ENCODE measurements at regions not wholly inside any gene's neighbourhood (a gene's known extent, or its start where the extent isn't known, plus 50 kb on each side); places are given as distances from the start of the nearest gene placed in this dataset.

GRCh38 chrX:45683914-45684313, 483.2 kb upstream of the DIPK2B start:
- H3K27me3 ChIP-seq (ENCODE audit: control insufficient read depth, insufficient read depth, low read length): no peaks in the 10 kb centered on the region
- H3K9me3 ChIP-seq (ENCODE audit: control insufficient read depth, insufficient read depth, low read length): no peaks in the 10 kb centered on the region
- WGBS (ENCODE audit: insufficient coverage, insufficient read length): no CpG with 5 or more reads among the region's 1 CpG
- H3K36me3 ChIP-seq (ENCODE audit: control insufficient read depth, insufficient read depth, low read length): no peaks in the 10 kb centered on the region
- H3K27ac ChIP-seq (ENCODE audit: low read length): no peak overlapping the region
- no peaks in the 10 kb centered on the region for H3K4me1 ChIP-seq (ENCODE audit: control insufficient read depth, insufficient read depth, low read length)
- no peak for DNase-seq (ENCODE audit: low read depth, low spot score)
- no peak overlapping the region for H3K4me3 ChIP-seq (ENCODE audit: low read length)

- Histone ChIP-seq H3K4me3 (ENCODE audit: low read length) (no peak overlapping the region), H3K4me1 (ENCODE audit: control insufficient read depth, insufficient read depth, low read length) (no peaks in the 10 kb centered on the region), H3K36me3 (ENCODE audit: control insufficient read depth, insufficient read depth, low read length) (no peaks in the 10 kb centered on the region), H3K27ac (ENCODE audit: low read length) (no peak overlapping the region), H3K9me3 (ENCODE audit: control insufficient read depth, insufficient read depth, low read length) (no peaks in the 10 kb centered on the region), H3K27me3 (ENCODE audit: control insufficient read depth, insufficient read depth, low read length) (no peaks in the 10 kb centered on the region)
- DNase-seq (ENCODE audit: low read depth, low spot score): no peak
- WGBS (ENCODE audit: insufficient coverage, insufficient read length): no CpG with 5 or more reads among the region's 1 CpG
Observed at GRCh38 chrX:45681891-45682290, 481.2 kb upstream of the DIPK2B start.

- no CpG with 5 or more reads among the region's 5 CpGs for WGBS (ENCODE audit: insufficient coverage, insufficient read length)
- DNase-seq (ENCODE audit: low read depth, low spot score): no peak
- H3K4me1 ChIP-seq (ENCODE audit: control insufficient read depth, insufficient read depth, low read length): no peaks in the 10 kb centered on the region
- H3K36me3 ChIP-seq (ENCODE audit: control insufficient read depth, insufficient read depth, low read length): no peaks in the 10 kb centered on the region
- no peak overlapping the region for H3K27ac ChIP-seq (ENCODE audit: low read length)
- H3K4me3 ChIP-seq (ENCODE audit: low read length): no peak overlapping the region
- no peaks in the 10 kb centered on the region for H3K27me3 ChIP-seq (ENCODE audit: control insufficient read depth, insufficient read depth, low read length)
- no peaks in the 10 kb centered on the region for H3K9me3 ChIP-seq (ENCODE audit: control insufficient read depth, insufficient read depth, low read length)
Observed at GRCh38 chrX:45669715-45670340, 469.2 kb upstream of the DIPK2B start.

GRCh38 chrX:45668686-45669443, 468.2 kb upstream of the DIPK2B start:
- no peak overlapping the region for H3K27ac ChIP-seq (ENCODE audit: low read length)
- no peaks in the 10 kb centered on the region for H3K4me1 ChIP-seq (ENCODE audit: control insufficient read depth, insufficient read depth, low read length)
- H3K27me3 ChIP-seq (ENCODE audit: control insufficient read depth, insufficient read depth, low read length): no peaks in the 10 kb centered on the region
- WGBS (ENCODE audit: insufficient coverage, insufficient read length): 100% methylated on average over 1 of the region's 6 CpGs
- no peak for DNase-seq (ENCODE audit: low read depth, low spot score)
- H3K36me3 ChIP-seq (ENCODE audit: control insufficient read depth, insufficient read depth, low read length): no peaks in the 10 kb centered on the region
- H3K9me3 ChIP-seq (ENCODE audit: control insufficient read depth, insufficient read depth, low read length): no peaks in the 10 kb centered on the region
- H3K4me3 ChIP-seq (ENCODE audit: low read length): no peak overlapping the region

- Histone ChIP-seq H3K4me1 (ENCODE audit: control insufficient read depth, insufficient read depth, low read length) (no peaks in the 10 kb centered on the region), H3K27me3 (ENCODE audit: control insufficient read depth, insufficient read depth, low read length) (no peaks in the 10 kb centered on the region), H3K4me3 (ENCODE audit: low read length) (no peak overlapping the region), H3K9me3 (ENCODE audit: control insufficient read depth, insufficient read depth, low read length) (no peaks in the 10 kb centered on the region), H3K27ac (ENCODE audit: low read length) (no peak overlapping the region), H3K36me3 (ENCODE audit: control insufficient read depth, insufficient read depth, low read length) (no peaks in the 10 kb centered on the region)
- no peak for DNase-seq (ENCODE audit: low read depth, low spot score)
- WGBS (ENCODE audit: insufficient coverage, insufficient read length): no CpG with 5 or more reads among the region's 1 CpG
Observed at GRCh38 chrX:45667666-45668065, 467.0 kb upstream of the DIPK2B start.

- H3K4me3 ChIP-seq (ENCODE audit: low read length): no peak overlapping the region
- H3K27me3 ChIP-seq (ENCODE audit: control insufficient read depth, insufficient read depth, low read length): no peaks in the 10 kb centered on the region
- no peak for DNase-seq (ENCODE audit: low read depth, low spot score)
- H3K4me1 ChIP-seq (ENCODE audit: control insufficient read depth, insufficient read depth, low read length): no peaks in the 10 kb centered on the region
- H3K9me3 ChIP-seq (ENCODE audit: control insufficient read depth, insufficient read depth, low read length): no peaks in the 10 kb centered on the region
- WGBS (ENCODE audit: insufficient coverage, insufficient read length): no CpG with 5 or more reads among the region's 19 CpGs
- no peak overlapping the region for H3K27ac ChIP-seq (ENCODE audit: low read length)
- no peaks in the 10 kb centered on the region for H3K36me3 ChIP-seq (ENCODE audit: control insufficient read depth, insufficient read depth, low read length)
Observed at GRCh38 chrX:45664727-45665290, 464.1 kb upstream of the DIPK2B start.

- no peaks in the 10 kb centered on the region for H3K36me3 ChIP-seq (ENCODE audit: control insufficient read depth, insufficient read depth, low read length)
- no peaks in the 10 kb centered on the region for H3K9me3 ChIP-seq (ENCODE audit: control insufficient read depth, insufficient read depth, low read length)
- no peak for DNase-seq (ENCODE audit: low read depth, low spot score)
- H3K4me1 ChIP-seq (ENCODE audit: control insufficient read depth, insufficient read depth, low read length): no peaks in the 10 kb centered on the region
- H3K4me3 ChIP-seq (ENCODE audit: low read length): no peak overlapping the region
- WGBS (ENCODE audit: insufficient coverage, insufficient read length): no CpG with 5 or more reads among the region's 2 CpGs
- H3K27me3 ChIP-seq (ENCODE audit: control insufficient read depth, insufficient read depth, low read length): no peaks in the 10 kb centered on the region
- no peak overlapping the region for H3K27ac ChIP-seq (ENCODE audit: low read length)
Observed at GRCh38 chrX:45660477-45660876, 459.8 kb upstream of the DIPK2B start.

GRCh38 chrX:45633419-45633818, 432.7 kb upstream of the DIPK2B start:
- H3K4me1 ChIP-seq (ENCODE audit: control insufficient read depth, insufficient read depth, low read length): no peaks in the 10 kb centered on the region
- H3K9me3 ChIP-seq (ENCODE audit: control insufficient read depth, insufficient read depth, low read length): no peaks in the 10 kb centered on the region
- no peak overlapping the region for H3K4me3 ChIP-seq (ENCODE audit: low read length)
- H3K27me3 ChIP-seq (ENCODE audit: control insufficient read depth, insufficient read depth, low read length): no peaks in the 10 kb centered on the region
- WGBS (ENCODE audit: insufficient coverage, insufficient read length): no CpG with 5 or more reads among the region's 4 CpGs
- DNase-seq (ENCODE audit: low read depth, low spot score): no peak
- no peak overlapping the region for H3K27ac ChIP-seq (ENCODE audit: low read length)
- no peaks in the 10 kb centered on the region for H3K36me3 ChIP-seq (ENCODE audit: control insufficient read depth, insufficient read depth, low read length)

- Histone ChIP-seq H3K9me3 (ENCODE audit: control insufficient read depth, insufficient read depth, low read length) (no peaks in the 10 kb centered on the region), H3K27ac (ENCODE audit: low read length) (no peak overlapping the region), H3K4me3 (ENCODE audit: low read length) (no peak overlapping the region), H3K4me1 (ENCODE audit: control insufficient read depth, insufficient read depth, low read length) (no peaks in the 10 kb centered on the region), H3K27me3 (ENCODE audit: control insufficient read depth, insufficient read depth, low read length) (no peaks in the 10 kb centered on the region), H3K36me3 (ENCODE audit: control insufficient read depth, insufficient read depth, low read length) (no peaks in the 10 kb centered on the region)
- no peak for DNase-seq (ENCODE audit: low read depth, low spot score)
- WGBS (ENCODE audit: insufficient coverage, insufficient read length): no CpG with 5 or more reads among the region's 17 CpGs
Observed at GRCh38 chrX:45632506-45632905, 431.8 kb upstream of the DIPK2B start.

GRCh38 chrX:45630078-45630477, 429.4 kb upstream of the DIPK2B start:
- no CpG with 5 or more reads among the region's 1 CpG for WGBS (ENCODE audit: insufficient coverage, insufficient read length)
- Histone ChIP-seq H3K9me3 (ENCODE audit: control insufficient read depth, insufficient read depth, low read length) (no peaks in the 10 kb centered on the region), H3K27ac (ENCODE audit: low read length) (no peak overlapping the region), H3K4me1 (ENCODE audit: control insufficient read depth, insufficient read depth, low read length) (no peaks in the 10 kb centered on the region), H3K27me3 (ENCODE audit: control insufficient read depth, insufficient read depth, low read length) (no peaks in the 10 kb centered on the region), H3K4me3 (ENCODE audit: low read length) (no peak overlapping the region), H3K36me3 (ENCODE audit: control insufficient read depth, insufficient read depth, low read length) (no peaks in the 10 kb centered on the region)
- DNase-seq (ENCODE audit: low read depth, low spot score): no peak
